K562 (cell line): ENCODE measurements at regions not wholly inside any gene's neighbourhood (a gene's known extent, or its start where the extent isn't known, plus 50 kb on each side); places are given as distances from the start of the nearest gene placed in this dataset.

Experiments
- EHMT2 ChIP-seq: fragments of 450-650 bp; IDR thresholded peaks from 2 replicates; pipeline ENCODE4 v1.6.1; 2018; ENCODE audit warnings: antibody characterized with exemption
- FOXJ2 ChIP-seq: fragments of 200-800 bp; sonication (Bioruptor generic); IDR thresholded peaks from 2 replicates; pipeline ENCODE4 v1.6.1; 2016; ENCODE audit warnings: missing genetic modification characterization, missing compliant biosample characterization
- KLF10 ChIP-seq: fragments of 250-450 bp; sonication (Bioruptor Pico); IDR thresholded peaks from 2 replicates; pipeline ENCODE4 v1.6.1; 2021; ENCODE audit warnings: matching md5 sums
- NUFIP1 ChIP-seq: fragments of 450-650 bp; IDR thresholded peaks from 2 replicates; pipeline ENCODE4 v1.6.1; 2018; ENCODE audit not compliant: partially characterized antibody
- PHB ChIP-seq: fragments of 250-450 bp; sonication (Bioruptor Pico); IDR thresholded peaks from 2 replicates; pipeline ENCODE4 v1.5.0; 2021
- POLR2AphosphoS5 ChIP-seq: IDR thresholded peaks from 2 replicates; pipeline ENCODE4 v1.6.1; 2011; ENCODE audit warnings: mild to moderate bottlenecking, low read depth, low read length, moderate library complexity; ENCODE audit not compliant: control insufficient read depth, insufficient read depth
- SIN3A ChIP-seq, 2 experiments: fragments of 150-350 bp in 1 of 2; IDR thresholded peaks; 2 replicates each; pipeline ENCODE4 v1.6.1; 2011 to 2016; ENCODE audit warnings: borderline replicate concordance in 2 of 2, low read depth in 2 of 2, low read length in 2 of 2, mild to moderate bottlenecking in 2 of 2, moderate library complexity in 2 of 2; ENCODE audit not compliant: control insufficient read depth in 1 of 2
- SMC3 ChIP-seq: conservative IDR thresholded peaks from 2 replicates; pipeline ENCODE4 v1.6.1; 2011; ENCODE audit warnings: low read depth, low read length, improper control_type of control experiment; ENCODE audit not compliant: insufficient read depth

GRCh38 chr14:21822109-21822508, 148.5 kb upstream of the OR4E1 start:
- no peak for TF ChIP-seq KLF10
- TF ChIP-seq EHMT2 = no peak
- TF ChIP-seq SMC3 = no peak
- TF ChIP-seq POLR2AphosphoS5 = no peak
- TF ChIP-seq NUFIP1 = no peak
- no peak for TF ChIP-seq FOXJ2
- TF ChIP-seq SIN3A (IDR thresholded peaks at IDR 0.05; ENCODE audit: borderline replicate concordance in 2 of 2, control insufficient read depth in 1 of 2, low read depth in 2 of 2, low read length in 2 of 2) = no peak
- no peak for TF ChIP-seq PHB (CRISPR knock-in tag)
